ENCODE measurements at regions not wholly inside any gene's neighbourhood (a gene's known extent, or its start where the extent isn't known, plus 50 kb on each side); places are given as distances from the start of the nearest gene placed in this dataset.
"Not testable (repeated sequence)": the region's sequence is repeated elsewhere in the genome, so short reads cannot be mapped to it uniquely, and the experiment has no call there.

DNA sequence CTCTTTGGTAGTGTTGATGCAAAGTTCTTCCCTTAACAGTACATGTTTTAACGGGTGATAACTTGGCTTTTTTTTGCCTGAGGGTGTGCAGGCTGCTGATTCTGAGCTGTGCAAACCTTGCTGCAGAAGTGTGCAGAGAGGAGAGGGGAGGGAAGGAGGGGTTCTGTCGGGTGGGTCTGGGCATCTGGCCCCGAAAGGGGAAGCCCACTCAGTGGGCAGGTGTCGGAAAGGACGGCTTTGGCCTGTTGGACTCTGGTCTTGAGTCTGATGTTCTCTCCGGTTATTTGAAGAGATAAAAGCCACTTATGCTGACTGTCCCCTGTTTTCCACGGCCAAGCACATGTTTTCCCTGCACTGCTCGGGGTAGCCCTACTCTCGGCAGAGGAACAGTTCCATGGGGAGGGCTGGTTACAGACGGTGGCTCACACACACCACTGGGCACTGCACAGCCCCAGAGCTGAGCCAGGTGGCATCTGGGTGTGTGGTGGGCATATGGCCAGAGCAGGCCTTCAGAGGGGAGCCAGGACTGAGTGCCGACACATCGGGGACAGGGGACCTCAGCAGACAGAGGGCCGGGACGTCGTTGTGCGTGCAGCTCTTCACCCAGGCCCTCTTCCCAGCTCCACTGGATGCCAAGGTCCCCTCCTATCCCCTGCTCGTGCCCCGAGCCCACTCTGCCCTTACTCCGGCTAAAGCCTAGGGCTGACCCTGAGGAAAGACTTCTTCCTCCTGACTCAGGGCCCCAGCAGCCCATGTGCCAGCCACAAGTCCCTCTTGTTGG lies 93.2 kb downstream of the TEX29 start:
- no peak for DNase-seq

- DNase-seq: no peak
Measured at GRCh38 chr13:111414341-111414740, 93.9 kb downstream of the TEX29 start.

DNA sequence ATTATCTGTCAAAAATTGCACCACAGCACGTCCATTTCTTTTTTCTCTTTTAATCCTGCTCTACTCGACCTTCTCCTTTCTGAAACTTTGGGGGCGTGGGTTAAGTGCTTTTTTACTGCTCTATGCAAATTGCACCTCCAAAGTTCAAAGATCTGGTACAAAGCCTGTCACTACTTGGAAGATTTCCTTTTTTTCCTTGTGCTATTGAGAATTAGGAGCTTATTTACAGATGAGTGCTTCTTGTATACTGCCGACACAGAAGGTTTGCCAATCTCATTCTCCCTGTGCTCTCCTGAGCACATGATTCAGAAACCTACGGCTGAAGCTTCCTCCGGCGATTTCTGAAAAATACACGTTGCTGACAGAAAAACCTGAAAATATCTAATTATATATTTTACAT lies 94.8 kb downstream of the TEX29 start:
- no peak for DNase-seq

GRCh38 chr13:111415765-111416164 lies 95.3 kb downstream of the TEX29 start:
- no peak for DNase-seq

DNA sequence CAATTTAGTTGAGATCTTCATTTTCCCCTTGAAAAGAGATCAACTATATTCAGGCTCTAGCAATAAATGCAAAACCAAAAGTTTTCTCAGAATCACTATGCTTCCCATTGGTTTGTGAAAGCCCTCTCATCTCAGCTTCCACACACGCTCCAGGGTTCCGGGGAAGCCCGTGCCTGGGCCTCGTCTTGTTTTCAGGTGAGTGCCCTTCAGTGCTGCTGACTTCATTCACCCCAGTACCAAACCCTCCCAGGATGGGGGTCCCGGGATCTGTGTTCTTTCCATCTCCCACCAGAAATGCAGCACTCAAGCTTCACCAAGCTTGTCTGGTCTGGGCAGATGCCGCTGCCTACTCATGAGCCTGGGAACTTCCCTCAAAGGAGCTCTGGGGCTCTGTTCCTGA lies 97.7 kb downstream of the TEX29 start:
- DNase-seq: no peak

DNA sequence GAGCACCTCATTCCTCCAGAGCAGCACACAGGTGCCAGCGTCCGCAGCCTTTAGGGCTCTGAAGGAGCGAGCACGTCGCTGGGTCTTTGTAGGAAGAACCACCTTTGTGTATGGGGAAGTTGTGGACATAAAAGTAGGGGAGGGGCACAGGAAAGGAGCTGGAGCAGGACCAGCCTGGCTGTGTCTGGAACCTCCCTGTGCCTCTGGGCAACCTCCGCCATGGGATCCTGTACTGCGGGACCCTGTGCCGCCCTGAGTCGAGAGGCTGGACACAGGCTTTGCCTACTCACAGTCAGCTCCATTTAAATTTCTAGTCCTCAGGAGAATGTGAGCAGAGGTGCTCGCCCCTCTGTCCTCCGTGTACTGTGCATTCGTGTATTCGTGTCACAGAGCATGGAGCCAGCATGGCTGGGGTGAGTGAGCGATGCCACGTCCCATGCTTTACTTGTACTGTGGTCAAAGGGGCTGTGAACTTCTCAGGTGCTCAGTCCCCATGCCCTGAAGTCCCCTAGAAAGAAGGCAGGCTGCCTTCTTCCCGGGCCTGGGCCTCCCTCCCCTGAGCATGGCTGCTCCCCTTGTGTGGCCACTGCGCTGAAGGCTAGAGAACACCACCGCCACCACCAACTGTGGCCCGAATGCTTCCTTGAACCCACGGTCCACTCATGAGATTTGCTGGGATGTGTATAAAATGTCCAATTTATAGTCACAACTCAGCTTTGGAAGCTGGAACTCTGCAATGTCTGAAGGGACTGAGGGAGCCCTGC lies 99.9 kb downstream of the TEX29 start:
- DNase-seq: no peak

GRCh38 chr13:111421216-111421615 lies 100.8 kb downstream of the TEX29 start:
- no peak for DNase-seq

DNA sequence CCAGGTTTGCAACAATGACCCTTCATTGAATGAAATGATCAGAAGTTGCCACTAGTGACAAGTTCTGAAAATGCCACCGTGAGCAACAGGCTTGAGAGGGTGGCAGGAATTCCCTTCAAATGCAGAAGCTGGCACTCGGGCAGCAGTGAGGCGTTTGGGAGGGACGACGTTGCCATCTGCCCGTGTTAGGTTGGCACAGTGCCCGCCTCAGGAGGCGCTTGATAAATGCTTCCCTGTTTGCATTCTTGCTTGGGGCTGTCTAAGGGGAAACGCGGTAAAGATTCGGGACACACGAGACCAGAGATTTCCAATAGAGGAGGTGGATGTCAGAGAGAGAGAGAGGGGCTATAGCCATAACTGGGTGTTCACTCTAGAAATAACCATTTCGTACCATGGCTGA lies 101.9 kb downstream of the TEX29 start:
- DNase-seq: no peak

DNA sequence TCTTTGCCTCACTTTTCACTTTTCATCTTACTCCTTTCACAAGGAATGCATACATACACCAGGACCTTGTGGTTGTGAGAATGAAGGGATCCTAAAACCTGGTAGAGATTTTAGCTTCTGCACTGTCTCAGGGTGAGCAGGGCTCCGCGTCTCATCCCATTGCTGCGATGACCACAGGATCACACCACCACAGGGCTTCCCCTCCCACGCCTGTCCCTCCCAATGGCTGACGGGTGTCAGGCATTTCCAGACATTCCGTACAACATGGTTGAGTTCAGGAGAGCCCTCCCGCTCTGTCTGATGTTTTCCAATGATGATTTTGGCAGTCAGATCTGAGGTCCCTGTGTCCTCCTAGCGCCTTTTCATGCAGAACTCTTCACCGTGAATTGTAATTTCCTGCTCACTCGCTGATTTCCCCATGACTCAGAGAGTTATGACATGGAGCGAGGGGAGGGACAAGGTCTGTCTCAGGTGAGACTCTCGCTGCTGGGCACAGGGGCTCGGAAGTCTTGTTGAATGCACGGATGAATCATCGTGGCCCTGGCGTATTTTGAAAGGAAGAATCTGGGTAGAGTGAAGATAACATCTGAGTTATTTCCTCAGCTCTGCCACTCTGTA lies 102.8 kb downstream of the TEX29 start:
- no peak for DNase-seq

DNA sequence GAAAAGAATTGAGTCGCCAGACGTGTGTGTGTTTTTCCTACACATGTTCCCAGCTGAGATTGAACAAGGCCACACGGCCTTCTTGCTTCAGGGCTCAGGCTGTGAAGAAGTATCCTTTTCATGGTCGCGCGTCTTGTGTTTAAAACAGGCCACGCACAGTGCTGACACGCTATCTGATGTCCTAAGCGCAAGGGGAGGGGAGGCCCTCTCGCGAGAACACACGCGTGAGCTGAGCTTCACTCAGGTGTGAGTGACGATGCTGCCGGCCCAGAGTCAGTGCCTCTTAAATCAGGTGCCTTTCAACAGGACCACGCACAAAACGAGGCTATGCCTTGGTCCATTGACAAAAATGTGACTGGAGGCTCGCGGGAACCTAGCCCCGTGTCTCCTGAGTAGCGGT lies 103.7 kb downstream of the TEX29 start:
- no peak for DNase-seq

DNA sequence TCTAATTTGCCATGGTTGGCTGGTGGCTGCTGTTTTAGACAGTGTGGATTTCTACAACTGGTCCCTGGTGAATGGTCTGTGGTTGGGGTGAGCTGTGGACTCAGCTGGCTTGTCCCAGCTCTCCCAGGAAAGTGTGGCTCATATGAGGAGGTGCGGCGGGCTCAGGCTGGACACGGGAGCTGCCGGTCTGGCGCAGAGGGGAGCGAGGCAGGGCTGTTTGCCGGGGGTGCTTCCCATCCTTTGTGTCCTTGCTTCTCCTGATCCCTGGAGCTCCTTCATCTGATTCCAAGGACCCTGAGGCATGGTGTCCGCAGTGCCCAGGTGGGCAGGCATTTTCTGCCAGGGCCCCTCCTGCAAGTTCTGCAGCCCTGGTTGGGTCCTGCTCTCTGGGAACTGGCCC lies 104.9 kb downstream of the TEX29 start:
- no peak for DNase-seq

- peak in 1 of 2 experiments; percentile 31 for DNase-seq
Measured at GRCh38 chr13:111429064-111429558, 108.7 kb downstream of the TEX29 start.

DNA sequence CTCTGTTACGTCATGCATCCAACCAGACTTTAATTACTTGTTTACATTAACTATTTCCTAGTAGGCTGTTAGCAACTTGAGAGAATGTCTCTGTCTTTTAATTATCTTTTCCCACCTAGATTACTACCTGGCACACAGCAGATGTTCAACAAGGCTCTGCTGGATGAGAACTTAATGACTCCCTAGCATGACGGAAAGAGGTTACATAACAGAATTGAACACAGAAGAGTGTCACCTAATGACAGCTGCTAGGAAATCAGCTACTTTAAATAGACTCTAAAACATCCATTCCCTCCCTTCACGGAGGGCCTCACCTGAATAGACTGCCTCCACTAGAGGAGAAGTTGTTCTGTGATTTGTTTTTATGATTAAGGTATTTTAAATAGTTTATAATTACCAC lies 110.8 kb downstream of the TEX29 start:
- DNase-seq: no peak

- DNase-seq: no peak
Measured at GRCh38 chr13:111434578-111435159, 114.2 kb downstream of the TEX29 start.

DNA sequence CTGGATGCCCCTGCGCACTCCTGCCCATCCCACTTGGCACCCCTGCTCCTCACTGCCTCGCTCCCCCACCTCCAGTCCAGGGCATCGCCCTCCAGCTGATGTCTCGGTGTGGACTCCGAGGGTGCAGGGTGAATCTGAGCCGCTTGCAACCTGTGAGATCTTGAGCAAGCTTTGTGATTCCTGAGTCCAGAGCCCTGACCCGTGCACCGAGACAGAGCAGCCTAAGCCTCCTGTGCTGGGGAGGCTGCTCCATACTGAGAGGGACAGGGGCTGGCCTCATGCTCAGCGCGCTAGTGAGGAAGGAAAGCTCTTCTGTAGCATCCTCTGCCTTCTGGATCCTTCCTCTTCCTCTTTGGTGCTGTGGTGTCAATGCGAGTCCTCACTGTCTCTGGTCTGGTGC lies 116.0 kb downstream of the TEX29 start:
- DNase-seq: no peak

- DNase-seq: no peak
Measured at GRCh38 chr13:111437417-111437816, 117.0 kb downstream of the TEX29 start.

DNA sequence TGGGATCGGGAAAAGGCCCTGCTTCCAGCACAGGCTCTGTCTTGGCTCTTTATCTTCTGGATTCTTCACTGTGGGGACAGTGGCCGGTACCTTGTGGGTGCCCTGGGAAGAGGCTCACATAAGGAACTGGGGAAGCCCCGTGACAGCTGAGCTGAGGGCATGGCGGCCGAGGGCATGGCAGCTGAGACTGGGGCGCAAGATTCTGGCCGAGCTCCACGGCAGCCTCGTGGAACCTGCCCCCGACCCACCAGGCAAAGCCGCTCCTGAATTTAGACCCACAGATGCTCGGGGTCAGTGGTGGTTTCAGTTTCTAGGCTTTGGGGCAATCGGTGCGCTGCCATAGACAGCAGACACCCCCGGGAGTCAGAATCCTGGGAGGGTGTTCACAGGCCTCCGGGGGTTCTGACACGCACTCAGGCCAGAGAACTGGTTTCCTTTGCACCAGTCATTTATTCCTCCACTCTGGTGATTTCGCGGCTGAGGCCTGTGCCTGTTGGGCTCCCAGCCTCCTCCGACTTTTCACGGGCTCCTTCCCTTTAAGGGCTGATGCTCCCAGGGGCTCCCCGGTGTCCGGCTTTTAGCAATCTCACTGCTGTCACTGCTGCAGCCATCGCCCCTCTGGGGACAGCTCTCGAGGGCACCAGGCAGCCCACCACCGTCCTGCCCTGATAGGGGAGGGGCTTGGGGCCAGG lies 117.6 kb downstream of the TEX29 start:
- DNase-seq: no peak

GRCh38 chr13:111440492-111440891 lies 120.0 kb downstream of the TEX29 start:
- DNase-seq: not testable (repeated sequence)

DNA sequence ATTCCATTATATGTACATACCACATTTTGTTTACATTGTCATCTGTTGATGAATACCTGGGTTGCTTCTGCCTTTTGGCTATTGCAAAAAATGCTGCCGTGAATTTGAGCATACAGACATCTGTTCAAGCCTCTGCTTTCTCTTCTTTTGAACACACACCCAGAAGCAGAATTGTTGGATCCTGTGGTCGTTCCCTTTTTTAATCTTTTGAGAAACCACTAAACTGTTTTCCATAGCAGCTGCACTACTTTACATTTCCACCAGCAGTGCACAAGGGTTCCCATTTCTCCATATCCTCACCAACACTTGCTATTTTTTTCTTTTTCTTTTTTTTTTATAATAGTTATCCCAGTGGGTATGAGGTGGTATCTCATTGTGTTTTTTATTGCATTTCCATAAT lies 123.5 kb downstream of the TEX29 start:
- DNase-seq: no peak

DNA sequence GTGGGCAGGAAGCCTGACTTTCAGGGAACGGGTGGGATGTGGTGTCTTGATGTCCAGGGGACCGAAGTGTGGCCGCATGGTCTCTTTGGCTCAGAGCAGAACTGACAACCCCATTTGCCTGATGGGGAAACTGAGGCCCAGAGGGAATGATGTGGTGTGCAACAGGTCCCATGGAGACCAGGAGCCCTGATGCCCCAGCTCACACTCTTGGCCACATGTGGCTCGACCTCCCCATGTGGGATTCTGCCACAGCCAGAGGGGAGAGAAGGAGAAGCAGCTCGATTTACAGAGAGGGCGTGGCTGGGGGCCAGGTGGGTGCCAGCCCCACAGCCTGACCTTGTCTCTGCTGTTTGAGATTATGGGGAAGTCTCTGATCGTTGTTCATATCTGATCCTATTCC lies 128.1 kb downstream of the TEX29 start:
- DNase-seq: no peak

DNA sequence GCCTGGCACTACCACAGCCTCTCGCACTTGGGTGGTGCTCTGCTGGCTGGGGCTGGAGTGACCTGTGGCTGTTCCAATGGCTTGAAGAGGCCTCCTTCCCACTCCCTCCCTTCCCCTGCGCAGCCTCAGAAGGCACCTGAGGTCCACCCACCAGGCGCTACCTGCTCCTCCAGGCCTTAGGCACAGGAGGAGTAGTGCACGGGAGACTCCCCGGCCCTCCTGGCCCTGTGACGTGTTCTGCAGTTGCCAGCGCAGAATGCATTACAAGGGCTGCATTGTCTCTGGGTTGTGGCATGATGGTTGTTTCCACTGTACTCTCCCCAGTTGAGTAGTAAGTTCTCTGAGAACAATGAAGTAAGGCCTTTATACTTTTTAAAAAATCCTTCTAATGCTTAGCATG lies 128.6 kb downstream of the TEX29 start:
- no peak for DNase-seq

DNA sequence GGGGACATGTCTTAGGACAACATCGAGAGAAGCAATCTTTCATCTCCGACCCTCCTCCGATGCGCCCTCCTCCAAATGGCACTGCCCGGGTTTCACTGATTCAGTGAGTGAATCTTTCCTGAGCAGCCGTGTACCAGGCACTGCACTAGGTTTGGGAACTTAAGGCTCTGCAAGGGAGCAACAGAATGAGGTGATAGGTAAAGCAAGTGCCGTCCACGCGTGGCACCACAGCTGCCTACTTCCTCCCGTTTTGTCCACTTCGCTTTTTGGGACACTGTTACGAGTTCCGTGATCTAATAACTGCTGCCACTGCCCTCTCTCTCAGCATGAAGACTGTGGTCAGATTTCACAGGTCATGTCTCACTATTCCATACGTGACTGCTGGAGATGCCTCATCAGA lies 131.0 kb downstream of the TEX29 start:
- no peak for DNase-seq
